ENCODE measurements at regions not wholly inside any gene's neighbourhood (a gene's known extent, or its start where the extent isn't known, plus 50 kb on each side); places are given as distances from the start of the nearest gene placed in this dataset.

GRCh38 chr12:125978286-125978685 lies 913.1 kb downstream of the AACS start:
- TF ChIP-seq CTCF (IDR thresholded peaks at IDR 0.05) (no peak), POLR2AphosphoS5 (IDR thresholded peaks at IDR 0.05) (no peak)
